Right lobe of liver (tissue), 6 donors: ENCODE measurements at regions not wholly inside any gene's neighbourhood (a gene's known extent, or its start where the extent isn't known, plus 50 kb on each side); places are given as distances from the start of the nearest gene placed in this dataset.

Source experiments
- ATAC-seq, 4 donors: fragments of 200-7000 bp; cut with Tn5 transposase; one replicate each; pipeline ENCODE4 v1.9.1; 2020; ENCODE audit warnings: mild to moderate bottlenecking in 4 of 4, moderate library complexity in 4 of 4
- DNase-seq, 3 donors: peaks; one replicate each; pipeline ENCODE4 v3.0.0-alpha.2; 2020
- H3K27ac ChIP-seq, 3 donors: fragments of 200-600 bp; one replicate each; pipeline ENCODE4 v1.8.0; 2022
- H3K27me3 ChIP-seq, 2 donors: fragments of 200-600 bp; one replicate each; pipeline ENCODE4 v1.8.0; 2022
- H3K36me3 ChIP-seq, 4 donors: fragments of 200-600 bp; sonication (generic) in 1 of 4; one replicate each; pipeline versions ENCODE4 v1.5.1 to v1.8.0; 2017 to 2022; ENCODE audit warnings: control low read depth in 1 of 4
- H3K4me1 ChIP-seq, 4 donors: fragments of 200-600 bp; sonication (generic) in 1 of 4; one replicate each; pipeline versions ENCODE4 v1.5.1 to v1.8.0; 2017 to 2022; ENCODE audit warnings: control low read depth in 1 of 4
- H3K4me3 ChIP-seq, 3 donors: fragments of 200-600 bp; one replicate each; pipeline ENCODE4 v1.8.0; 2022
- H3K9me3 ChIP-seq, 4 donors: fragments of 200-600 bp; sonication (generic) in 1 of 4; one replicate each; pipeline versions ENCODE4 v1.5.1 to v1.8.0; 2017 to 2022; ENCODE audit warnings: control low read depth in 1 of 4
- CTCF ChIP-seq, 4 donors: fragments of 200-600 bp in 3 of 4; fragments of 450-650 bp in 1 of 4; IDR thresholded peaks; one replicate each; pipeline versions ENCODE4 v1.5.1 to v1.8.0; 2016 to 2022; ENCODE audit warnings: antibody characterized with exemption in 4 of 4, mild to moderate bottlenecking in 2 of 4
- POLR2A ChIP-seq: fragments of 450-650 bp; IDR thresholded peaks from one replicate; pipeline ENCODE4 v1.6.1; 2017; ENCODE audit warnings: antibody characterized with exemption, mild to moderate bottlenecking
- WGBS: methylation state at CpG from one replicate; pipeline ENCODE4 v1.1.6; 2018; ENCODE audit warnings: low coverage, low lambda C conversion rate; ENCODE audit not compliant: insufficient coverage; ENCODE audit errors: missing lambda C conversion rate; 5-methylcytosine and 5-hydroxymethylcytosine counted together
- intact Hi-C, 2 donors: fragments of 100-400 bp; cut with DNase I; formaldehyde crosslinking; loops; one replicate each; pipeline versions ENCODE4 v1.11.2 to v1.14.1; 2022
- donor health status: DM: no; HTN: yes; CAD: no.
- donor health status: DM: no; HTN: no; CAD: no.
- donor health status: DM: no; HTN: no; CAD: no.
- donor health status: DM: no; HTN: yes; CAD: no.
- donor health status: DM: no; HTN: yes; CAD: no.

GRCh38 chr13:97600458-97601075 is 166.6 kb downstream of the RAP2A start:
- ATAC-seq (no peak), DNase-seq (no peak)
- Histone ChIP-seq H3K27ac (no peak overlapping the region), H3K36me3 (no peaks in the 10 kb centered on the region), H3K4me3 (no peak overlapping the region), H3K9me3 (no peaks in the 10 kb centered on the region), H3K4me1 (no peaks in the 10 kb centered on the region), H3K27me3 (no peaks in the 10 kb centered on the region)
- TF ChIP-seq CTCF (IDR thresholded peaks at IDR 0.05) (no peak), POLR2A (no peak)
- intact Hi-C loops = no loop called here
- WGBS = 53% methylated on average over 3 of the region's 3 CpGs

DNA sequence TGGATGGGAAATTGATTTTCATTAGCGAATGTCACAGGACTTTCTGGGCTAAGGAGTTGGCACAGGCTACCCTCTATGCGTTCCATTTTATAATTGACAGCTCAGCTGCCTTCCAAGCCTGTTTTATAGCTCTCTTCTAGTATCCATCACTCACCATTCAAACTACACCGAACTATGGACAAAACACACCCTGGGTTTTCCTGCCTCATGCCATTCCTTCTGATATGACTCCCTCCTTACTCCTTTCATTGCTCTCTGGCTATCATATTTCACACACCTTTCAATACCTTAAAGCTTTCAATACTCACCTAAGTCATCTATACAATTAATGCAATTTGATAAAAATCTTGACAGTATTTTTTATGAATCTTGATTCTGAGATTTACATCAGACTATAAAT is 181.3 kb downstream of the RAP2A start:
- 71% methylated on average over 3 of the region's 3 CpGs for WGBS

GRCh38 chr13:97616385-97616784 is 182.4 kb downstream of the RAP2A start:
- no peak for TF ChIP-seq POLR2A
- no peak for TF ChIP-seq CTCF (IDR thresholded peaks at IDR 0.05)
- Histone ChIP-seq H3K9me3 (no peaks in the 10 kb centered on the region), H3K27ac (no peak overlapping the region), H3K4me1 (no peaks in the 10 kb centered on the region), H3K36me3 (no peaks in the 10 kb centered on the region), H3K27me3 (no peaks in the 10 kb centered on the region), H3K4me3 (no peak overlapping the region)
- ATAC-seq = no peak
- no peak for DNase-seq
- intact Hi-C loops = no loop called here

More for the DNA sequence above, 181.3 kb downstream of the RAP2A start:
- TF ChIP-seq POLR2A = no peak
- no peak for TF ChIP-seq CTCF (IDR thresholded peaks at IDR 0.05)
- Histone ChIP-seq H3K27me3 (no peaks in the 10 kb centered on the region), H3K4me3 (no peak overlapping the region), H3K27ac (no peak overlapping the region), H3K36me3 (no peaks in the 10 kb centered on the region), H3K4me1 (no peaks in the 10 kb centered on the region), H3K9me3 (no peaks in the 10 kb centered on the region)
- ATAC-seq (no peak), DNase-seq (no peak)
- intact Hi-C loops = no loop called here

GRCh38 chr13:97621025-97621424 is 187.1 kb downstream of the RAP2A start:
- DNase-seq (no peak), ATAC-seq (no peak)
- Histone ChIP-seq H3K36me3 (no peaks in the 10 kb centered on the region), H3K27me3 (no peaks in the 10 kb centered on the region), H3K4me3 (no peak overlapping the region), H3K4me1 (no peaks in the 10 kb centered on the region), H3K9me3 (no peaks in the 10 kb centered on the region), H3K27ac (no peak overlapping the region)
- intact Hi-C loops = no loop called here
- TF ChIP-seq POLR2A = no peak
- no peak for TF ChIP-seq CTCF (IDR thresholded peaks at IDR 0.05)
- WGBS = 86% methylated on average over 15 of the region's 15 CpGs

DNA sequence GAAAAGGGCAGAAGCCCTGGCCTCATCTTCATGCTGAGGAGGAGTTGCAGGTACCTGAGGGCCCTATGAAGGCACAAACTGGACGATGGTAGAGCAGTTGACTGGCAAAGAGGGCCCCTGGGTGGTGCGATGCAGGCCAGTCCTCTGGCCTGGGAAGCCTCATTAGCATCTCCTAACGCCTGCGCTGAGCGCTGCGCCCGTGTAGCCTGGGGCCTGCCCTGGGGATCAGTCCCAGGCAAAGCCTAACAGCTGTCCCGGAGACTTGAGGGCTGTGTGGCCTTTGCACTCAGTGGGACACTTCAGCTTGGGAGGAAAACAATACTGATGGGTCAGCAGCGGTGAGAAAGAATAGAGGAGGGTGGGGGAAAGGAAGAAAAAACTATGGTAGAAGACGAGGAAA is 187.7 kb downstream of the RAP2A start:
- 64% methylated on average over 3 of the region's 10 CpGs for WGBS

More for the DNA sequence above, 187.7 kb downstream of the RAP2A start:
- TF ChIP-seq CTCF (IDR thresholded peaks at IDR 0.05) (no peak), POLR2A (no peak)
- intact Hi-C loops = no loop called here
- ATAC-seq = peak in 1 of 4 donors; percentile 35
- Histone ChIP-seq H3K36me3 (no peaks in the 10 kb centered on the region), H3K4me1 (no peaks in the 10 kb centered on the region), H3K27ac (no peak overlapping the region), H3K27me3 (no peaks in the 10 kb centered on the region), H3K4me3 (no peak overlapping the region), H3K9me3 (no peaks in the 10 kb centered on the region)
- no peak for DNase-seq
